ENCODE measurements at regions not wholly inside any gene's neighbourhood (a gene's known extent, or its start where the extent isn't known, plus 50 kb on each side); places are given as distances from the start of the nearest gene placed in this dataset.

DNA sequence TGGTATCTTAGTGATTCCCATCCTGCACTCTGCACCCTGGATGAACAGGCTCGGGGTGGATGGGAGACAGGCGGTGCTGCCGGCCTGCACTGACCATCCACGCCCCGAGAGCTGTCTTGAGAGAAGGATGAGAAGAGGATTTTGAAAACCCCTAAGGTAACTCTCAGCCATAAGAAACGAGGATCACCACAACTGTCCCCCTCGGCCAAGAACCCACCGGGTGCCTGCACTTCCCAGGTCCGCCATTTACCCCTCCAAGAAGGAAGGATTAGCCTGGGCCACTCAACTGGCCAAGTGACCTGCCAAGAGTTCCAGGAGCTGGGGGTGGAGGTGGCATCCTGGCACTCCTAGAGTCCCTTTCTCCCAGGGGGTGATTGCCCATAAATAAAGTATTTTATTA is 302.4 kb upstream of the TNRC6C start:
- TF ChIP-seq, protein P1, sequence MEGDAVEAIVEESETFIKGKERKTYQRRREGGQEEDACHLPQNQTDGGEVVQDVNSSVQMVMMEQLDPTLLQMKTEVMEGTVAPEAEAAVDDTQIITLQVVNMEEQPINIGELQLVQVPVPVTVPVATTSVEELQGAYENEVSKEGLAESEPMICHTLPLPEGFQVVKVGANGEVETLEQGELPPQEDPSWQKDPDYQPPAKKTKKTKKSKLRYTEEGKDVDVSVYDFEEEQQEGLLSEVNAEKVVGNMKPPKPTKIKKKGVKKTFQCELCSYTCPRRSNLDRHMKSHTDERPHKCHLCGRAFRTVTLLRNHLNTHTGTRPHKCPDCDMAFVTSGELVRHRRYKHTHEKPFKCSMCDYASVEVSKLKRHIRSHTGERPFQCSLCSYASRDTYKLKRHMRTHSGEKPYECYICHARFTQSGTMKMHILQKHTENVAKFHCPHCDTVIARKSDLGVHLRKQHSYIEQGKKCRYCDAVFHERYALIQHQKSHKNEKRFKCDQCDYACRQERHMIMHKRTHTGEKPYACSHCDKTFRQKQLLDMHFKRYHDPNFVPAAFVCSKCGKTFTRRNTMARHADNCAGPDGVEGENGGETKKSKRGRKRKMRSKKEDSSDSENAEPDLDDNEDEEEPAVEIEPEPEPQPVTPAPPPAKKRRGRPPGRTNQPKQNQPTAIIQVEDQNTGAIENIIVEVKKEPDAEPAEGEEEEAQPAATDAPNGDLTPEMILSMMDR (IDR thresholded peaks at IDR 0.05): no peak
- no peak for TF ChIP-seq ZFX (IDR thresholded peaks at IDR 0.05; ENCODE audit: borderline replicate concordance)
- no peak overlapping the region for H3K27ac ChIP-seq

DNA sequence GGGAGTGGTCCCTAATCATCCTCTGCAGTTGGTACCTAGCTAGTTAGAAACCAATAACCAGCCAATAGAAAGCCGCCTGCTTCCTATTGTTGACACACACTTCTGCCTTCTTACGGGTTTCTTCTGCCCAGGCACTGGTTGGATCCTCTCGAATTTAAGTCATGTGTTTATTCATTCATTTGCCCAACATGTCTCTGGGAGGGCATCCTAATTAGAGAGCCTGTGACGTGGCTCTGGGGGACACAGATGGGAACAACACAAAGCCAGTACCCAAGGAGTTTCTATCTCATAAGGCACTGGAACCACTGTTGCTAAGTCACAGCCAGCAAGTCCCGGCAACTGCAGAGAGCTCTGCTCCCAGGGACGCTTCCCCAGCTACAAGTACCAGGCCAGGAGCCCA is 300.7 kb upstream of the TNRC6C start:
- no peak for TF ChIP-seq ZFX (IDR thresholded peaks at IDR 0.05; ENCODE audit: borderline replicate concordance)
- TF ChIP-seq, protein P1 (IDR thresholded peaks at IDR 0.05): no peak
- H3K27ac ChIP-seq: no peak overlapping the region

DNA sequence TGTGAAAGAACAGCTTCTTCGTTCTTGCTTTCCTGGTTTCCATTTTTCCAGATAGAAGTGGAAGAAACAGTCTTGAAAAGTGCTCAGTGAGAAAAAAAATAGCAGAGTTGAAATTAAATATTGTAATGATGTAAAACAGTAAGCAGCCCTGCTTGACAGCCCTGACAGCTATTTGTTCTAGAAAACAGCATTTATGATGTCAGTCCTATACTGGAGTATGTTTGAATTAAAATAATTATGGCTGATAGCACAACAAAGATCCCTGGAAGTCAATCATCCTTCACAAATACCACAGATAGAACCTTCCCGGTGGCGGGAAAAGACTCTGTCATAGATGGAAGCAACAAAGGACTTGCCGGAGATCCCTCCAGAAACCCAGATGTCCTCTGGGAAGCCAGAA is 298.0 kb upstream of the TNRC6C start:
- TF ChIP-seq ZFX (IDR thresholded peaks at IDR 0.05; ENCODE audit: borderline replicate concordance): no peak
- TF ChIP-seq, protein P1 (IDR thresholded peaks at IDR 0.05): no peak
- H3K27ac ChIP-seq: no peak overlapping the region

DNA sequence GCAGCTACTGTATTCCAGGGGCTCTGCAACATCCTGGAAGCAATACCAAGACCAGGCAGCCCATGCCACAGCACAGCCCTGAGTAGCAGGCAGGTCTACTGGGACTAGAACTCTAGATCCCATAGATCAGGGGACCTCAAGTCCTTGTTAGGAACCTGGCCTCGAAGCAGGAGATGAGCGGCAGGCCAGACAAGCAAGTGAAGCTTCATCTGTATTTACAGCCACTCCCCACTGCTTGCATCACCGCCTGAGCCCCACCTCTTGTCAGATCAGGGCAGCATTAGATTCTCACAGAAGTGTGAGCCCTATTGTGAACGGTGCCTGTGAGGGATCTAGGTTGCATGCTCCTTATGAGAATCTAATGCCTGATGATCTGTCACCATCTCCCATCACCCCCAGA is 295.7 kb upstream of the TNRC6C start:
- TF ChIP-seq ZFX (IDR thresholded peaks at IDR 0.05; ENCODE audit: borderline replicate concordance): no peak
- TF ChIP-seq, protein P1 (IDR thresholded peaks at IDR 0.05): no peak

DNA sequence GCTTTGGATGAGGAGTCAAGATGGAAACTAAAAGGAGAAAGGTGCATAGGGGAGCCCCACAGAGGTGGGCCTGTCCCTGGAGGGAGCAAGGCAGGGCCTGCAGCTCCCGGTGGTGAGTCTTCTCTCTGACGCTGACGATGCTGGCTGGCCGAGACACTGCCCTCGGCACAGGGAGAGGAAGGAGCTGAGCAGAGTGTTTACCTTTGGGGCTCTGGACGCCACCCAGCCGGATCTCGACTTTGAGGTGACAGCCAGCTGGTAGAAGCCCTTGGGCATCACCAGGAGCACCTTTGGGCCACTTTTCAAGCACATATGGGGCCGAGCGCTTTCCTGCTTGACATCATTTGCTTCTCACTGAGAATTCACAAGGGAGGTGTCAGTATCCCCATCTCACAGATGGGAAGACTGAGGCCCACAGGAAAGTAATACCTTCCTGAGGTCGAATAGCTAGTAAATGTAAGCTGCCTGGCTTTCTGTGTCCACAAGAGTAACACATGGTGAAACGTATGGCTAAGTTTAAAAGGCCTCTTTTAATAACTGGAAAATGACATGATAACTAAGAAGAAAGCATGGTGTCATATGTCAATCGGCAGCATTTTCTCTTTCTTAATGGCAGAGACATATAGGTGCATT is 294.3 kb upstream of the TNRC6C start:
- no peak for TF ChIP-seq ZFX (IDR thresholded peaks at IDR 0.05; ENCODE audit: borderline replicate concordance)
- TF ChIP-seq, protein P1 (IDR thresholded peaks at IDR 0.05): no peak
- no peak overlapping the region for H3K27ac ChIP-seq

More for the DNA sequence above, 295.7 kb upstream of the TNRC6C start:
- no peak overlapping the region for H3K27ac ChIP-seq

DNA sequence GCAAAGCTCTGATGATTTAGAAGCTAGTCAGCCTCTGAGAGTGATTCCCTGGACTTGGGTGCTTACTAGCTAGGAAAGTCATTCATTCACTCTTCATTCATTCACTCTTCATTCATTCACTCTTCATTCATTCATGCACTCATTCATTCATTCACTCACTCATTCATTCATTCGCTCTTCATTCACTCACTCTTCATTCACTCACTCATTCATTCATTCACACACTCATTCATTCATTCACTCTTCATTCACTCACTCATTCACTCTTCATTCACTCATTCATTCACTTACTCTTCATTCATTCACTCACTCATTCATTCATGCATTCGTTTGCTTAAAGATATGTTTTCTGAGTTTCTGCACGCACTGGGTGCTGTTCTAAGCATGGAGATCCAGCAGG is 292.7 kb upstream of the TNRC6C start:
- no peak for TF ChIP-seq ZFX (IDR thresholded peaks at IDR 0.05; ENCODE audit: borderline replicate concordance)
- no peak overlapping the region for H3K27ac ChIP-seq

DNA sequence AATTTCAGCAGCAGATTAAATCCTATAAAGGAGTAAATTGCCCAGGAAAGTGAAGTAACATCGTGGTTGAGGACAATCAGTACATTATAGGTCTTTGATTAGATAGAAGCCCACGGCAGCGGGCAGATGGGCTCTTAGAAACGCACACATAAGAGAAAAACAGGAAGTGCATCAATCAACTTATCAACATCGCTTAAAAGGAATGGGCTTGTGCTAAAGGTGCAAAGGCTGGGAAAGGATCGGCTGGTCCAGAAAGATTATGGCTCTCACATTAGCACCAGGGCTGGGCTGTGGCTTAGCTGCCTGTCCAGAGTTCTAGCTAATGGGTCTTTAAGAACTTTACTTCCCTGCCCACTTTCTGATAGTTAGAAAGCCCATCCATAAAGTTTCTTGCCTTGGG is 292.0 kb upstream of the TNRC6C start:
- TF ChIP-seq, protein P1 (IDR thresholded peaks at IDR 0.05): no peak
- no peak for TF ChIP-seq ZFX (IDR thresholded peaks at IDR 0.05; ENCODE audit: borderline replicate concordance)

DNA sequence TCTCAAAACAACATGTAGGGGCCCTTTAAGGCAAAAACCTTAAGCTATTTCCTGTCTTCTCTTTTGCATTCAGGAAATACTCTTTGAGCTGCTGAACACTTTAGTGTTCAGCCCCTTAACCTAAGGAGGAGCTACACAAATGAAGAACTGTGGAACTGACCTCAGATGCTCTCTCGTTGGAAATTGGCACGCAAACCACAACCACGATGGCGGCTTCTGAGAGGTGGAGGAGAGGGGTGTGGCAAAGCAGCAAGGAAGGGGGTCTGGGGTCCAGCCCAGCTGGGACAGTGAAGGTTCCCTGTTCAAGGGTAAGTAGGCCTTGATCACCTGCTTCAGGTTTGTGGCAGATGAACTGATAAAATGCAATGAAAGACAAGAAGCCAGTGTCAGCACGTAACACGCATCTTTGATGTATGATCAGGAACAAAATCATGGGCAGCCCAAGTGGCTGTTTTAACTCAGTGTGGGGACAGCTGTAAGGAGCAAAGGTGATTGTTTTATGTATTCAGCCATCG is 291.6 kb upstream of the TNRC6C start:
- H3K27ac ChIP-seq: no peak overlapping the region
- TF ChIP-seq ZFX (IDR thresholded peaks at IDR 0.05; ENCODE audit: borderline replicate concordance): no peak
- TF ChIP-seq, protein P1 (IDR thresholded peaks at IDR 0.05): no peak

More for the DNA sequence above, 292.0 kb upstream of the TNRC6C start:
- H3K27ac ChIP-seq: no peak overlapping the region

Data from 22Rv1 (cell line).